ENCODE measurements at regions not wholly inside any gene's neighbourhood (a gene's known extent, or its start where the extent isn't known, plus 50 kb on each side); places are given as distances from the start of the nearest gene placed in this dataset.

GRCh38 chr5:26232706-26233105, 805.7 kb downstream of the CDH9 start:
- TF ChIP-seq CTCF (IDR thresholded peaks at IDR 0.05 in 8 of 11, conservative IDR thresholded peaks at IDR 0.05 in 3 of 11) (no peak), POLR2A (IDR thresholded peaks at IDR 0.05) (no peak)

All from spleen (tissue), 7 donors.